ENCODE measurements at regions not wholly inside any gene's neighbourhood (a gene's known extent, or its start where the extent isn't known, plus 50 kb on each side); places are given as distances from the start of the nearest gene placed in this dataset.

DNA sequence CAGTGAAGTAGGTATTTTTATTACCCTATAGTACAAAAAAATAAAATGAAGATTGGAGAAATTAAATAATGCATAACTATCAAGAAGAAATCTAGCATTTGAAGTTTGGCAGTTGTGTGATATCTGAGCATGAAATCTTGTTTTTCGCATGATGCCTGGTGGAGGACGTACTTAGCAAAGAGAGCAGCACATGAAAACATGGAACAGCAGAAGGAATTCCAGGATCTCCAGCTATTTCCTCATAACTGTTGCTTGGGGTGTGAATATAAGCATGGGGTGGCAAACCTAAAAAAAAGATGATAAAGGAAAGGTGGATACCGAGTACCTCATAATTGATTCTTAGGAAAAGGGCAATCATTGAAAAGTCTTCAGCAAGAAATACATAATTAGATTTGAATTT is 174.3 kb upstream of the FAM3C start:
- TF ChIP-seq, protein P1, sequence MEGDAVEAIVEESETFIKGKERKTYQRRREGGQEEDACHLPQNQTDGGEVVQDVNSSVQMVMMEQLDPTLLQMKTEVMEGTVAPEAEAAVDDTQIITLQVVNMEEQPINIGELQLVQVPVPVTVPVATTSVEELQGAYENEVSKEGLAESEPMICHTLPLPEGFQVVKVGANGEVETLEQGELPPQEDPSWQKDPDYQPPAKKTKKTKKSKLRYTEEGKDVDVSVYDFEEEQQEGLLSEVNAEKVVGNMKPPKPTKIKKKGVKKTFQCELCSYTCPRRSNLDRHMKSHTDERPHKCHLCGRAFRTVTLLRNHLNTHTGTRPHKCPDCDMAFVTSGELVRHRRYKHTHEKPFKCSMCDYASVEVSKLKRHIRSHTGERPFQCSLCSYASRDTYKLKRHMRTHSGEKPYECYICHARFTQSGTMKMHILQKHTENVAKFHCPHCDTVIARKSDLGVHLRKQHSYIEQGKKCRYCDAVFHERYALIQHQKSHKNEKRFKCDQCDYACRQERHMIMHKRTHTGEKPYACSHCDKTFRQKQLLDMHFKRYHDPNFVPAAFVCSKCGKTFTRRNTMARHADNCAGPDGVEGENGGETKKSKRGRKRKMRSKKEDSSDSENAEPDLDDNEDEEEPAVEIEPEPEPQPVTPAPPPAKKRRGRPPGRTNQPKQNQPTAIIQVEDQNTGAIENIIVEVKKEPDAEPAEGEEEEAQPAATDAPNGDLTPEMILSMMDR (IDR thresholded peaks at IDR 0.05 in 4 of 5, conservative IDR thresholded peaks at IDR 0.05 in 1 of 5): no peak
- no peak for TF ChIP-seq POLR2A (IDR thresholded peaks at IDR 0.05)

All from gastrocnemius medialis (tissue), 4 donors.